ENCODE measurements at regions not wholly inside any gene's neighbourhood (a gene's known extent, or its start where the extent isn't known, plus 50 kb on each side); places are given as distances from the start of the nearest gene placed in this dataset.

- no peaks in the 10 kb centered on the region for H3K36me3 ChIP-seq (ENCODE audit: insufficient read depth, low read length)
- TF ChIP-seq TAF1 (IDR thresholded peaks at IDR 0.05; ENCODE audit: low read depth) (no peak), MXI1 (conservative IDR thresholded peaks at IDR 0.05; ENCODE audit: poor library complexity, severe bottlenecking) (no peak), SMC3 (conservative IDR thresholded peaks at IDR 0.05; ENCODE audit: poor library complexity) (no peak), EZH2 (IDR thresholded peaks at IDR 0.05; ENCODE audit: borderline replicate concordance, insufficient read depth, low read length, poor library complexity, severe bottlenecking) (no peak), POLR2AphosphoS5 (IDR thresholded peaks at IDR 0.05) (no peak), REST (IDR thresholded peaks at IDR 0.05; ENCODE audit: borderline replicate concordance) (no peak), EP300 (conservative IDR thresholded peaks at IDR 0.05; ENCODE audit: poor library complexity, severe bottlenecking) (no peak), RAD21 (conservative IDR thresholded peaks at IDR 0.05) (no peak), CTCF (IDR thresholded peaks at IDR 0.05; ENCODE audit: poor library complexity, severe bottlenecking) (no peak)
These were observed 587.0 kb downstream of the NPHP4 start for GRCh38 chr1:5405263-5405662.

GRCh38 chr1:5404412-5405203, 587.6 kb downstream of the NPHP4 start:
- H3K9ac ChIP-seq (ENCODE audit: low read length) = no peak overlapping the region
- H4K20me1 ChIP-seq (ENCODE audit: insufficient read depth) = no peaks in the 10 kb centered on the region
- H3K27ac ChIP-seq (ENCODE audit: low read length) = no peak overlapping the region
- no peaks in the 10 kb centered on the region for H3F3A ChIP-seq (ENCODE audit: insufficient read depth, low read length, poor library complexity, severe bottlenecking)
- H3K4me2 ChIP-seq (ENCODE audit: low read length) = no peak overlapping the region
- H3K36me3 ChIP-seq (ENCODE audit: insufficient read depth, low read length) = no peaks in the 10 kb centered on the region
- H3K4me3 ChIP-seq (ENCODE audit: low read length) = no peak overlapping the region
- H3K27me3 ChIP-seq (ENCODE audit: insufficient read depth, low read depth, low read length) = no peaks in the 10 kb centered on the region
- H3K9me3 ChIP-seq (ENCODE audit: low read length) = no peaks in the 10 kb centered on the region
- no peaks in the 10 kb centered on the region for H3K79me2 ChIP-seq (replicated peaks; ENCODE audit: insufficient read depth, low read length)
- TF ChIP-seq CTCF (IDR thresholded peaks at IDR 0.05; ENCODE audit: poor library complexity, severe bottlenecking) = no peak
- TF ChIP-seq REST (IDR thresholded peaks at IDR 0.05; ENCODE audit: borderline replicate concordance) = no peak
- H2AFZ ChIP-seq (ENCODE audit: low read depth, low read length) = no peak overlapping the region
- no peaks in the 10 kb centered on the region for H3K9me2 ChIP-seq (ENCODE audit: insufficient read depth, low read length)

More at GRCh38 chr1:5405263-5405662, 587.0 kb downstream of the NPHP4 start:
- no peaks in the 10 kb centered on the region for H4K20me1 ChIP-seq (ENCODE audit: insufficient read depth)
- H3K27ac ChIP-seq (ENCODE audit: low read length) = no peak overlapping the region
- H3K27me3 ChIP-seq (ENCODE audit: insufficient read depth, low read depth, low read length) = no peaks in the 10 kb centered on the region
- no peak overlapping the region for H3K4me3 ChIP-seq (ENCODE audit: low read length)
- H2AFZ ChIP-seq (ENCODE audit: low read depth, low read length) = no peak overlapping the region
- H3F3A ChIP-seq (ENCODE audit: insufficient read depth, low read length, poor library complexity, severe bottlenecking) = no peaks in the 10 kb centered on the region
- no peaks in the 10 kb centered on the region for H3K9me2 ChIP-seq (ENCODE audit: insufficient read depth, low read length)
- no peaks in the 10 kb centered on the region for H3K79me2 ChIP-seq (replicated peaks; ENCODE audit: insufficient read depth, low read length)
- H3K4me2 ChIP-seq (ENCODE audit: low read length) = no peak overlapping the region
- H3K9ac ChIP-seq (ENCODE audit: low read length) = no peak overlapping the region
- H3K9me3 ChIP-seq (ENCODE audit: low read length) = no peaks in the 10 kb centered on the region
